ENCODE measurements at regions not wholly inside any gene's neighbourhood (a gene's known extent, or its start where the extent isn't known, plus 50 kb on each side); places are given as distances from the start of the nearest gene placed in this dataset.

DNA sequence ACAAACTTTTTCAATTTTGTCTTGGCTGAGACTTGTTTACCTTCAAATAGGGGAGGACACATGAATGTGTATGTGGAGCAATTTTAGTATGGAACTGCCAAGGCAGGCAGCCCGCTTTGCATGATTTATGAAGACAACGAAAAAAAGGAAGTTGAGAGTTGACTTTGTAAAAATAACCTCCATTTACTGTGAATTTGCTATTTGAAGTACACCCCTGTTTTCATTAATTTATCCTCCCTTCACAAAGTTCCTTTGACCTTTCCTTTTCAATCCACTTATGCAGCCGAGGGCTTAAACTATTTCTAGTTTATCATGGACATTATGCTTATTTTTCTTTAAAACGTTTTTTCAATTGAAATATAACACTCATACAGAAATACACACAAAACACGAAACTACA is 369.6 kb upstream of the CADM1 start:
- Histone ChIP-seq H3K36me3 (replicated peaks in 1 of 2; ENCODE audit: insufficient read depth in 1 of 2, low read depth in 2 of 2) (no peaks in the 10 kb centered on the region), H3K27ac (no peak overlapping the region), H3K9me3 (no peaks in the 10 kb centered on the region), H3K27me3 (no peaks in the 10 kb centered on the region), H3K4me1 (no peaks in the 10 kb centered on the region), H3K4me3 (no peak overlapping the region)
- TF ChIP-seq POLR2A (IDR thresholded peaks at IDR 0.05) = no peak
- TF ChIP-seq, protein P1, sequence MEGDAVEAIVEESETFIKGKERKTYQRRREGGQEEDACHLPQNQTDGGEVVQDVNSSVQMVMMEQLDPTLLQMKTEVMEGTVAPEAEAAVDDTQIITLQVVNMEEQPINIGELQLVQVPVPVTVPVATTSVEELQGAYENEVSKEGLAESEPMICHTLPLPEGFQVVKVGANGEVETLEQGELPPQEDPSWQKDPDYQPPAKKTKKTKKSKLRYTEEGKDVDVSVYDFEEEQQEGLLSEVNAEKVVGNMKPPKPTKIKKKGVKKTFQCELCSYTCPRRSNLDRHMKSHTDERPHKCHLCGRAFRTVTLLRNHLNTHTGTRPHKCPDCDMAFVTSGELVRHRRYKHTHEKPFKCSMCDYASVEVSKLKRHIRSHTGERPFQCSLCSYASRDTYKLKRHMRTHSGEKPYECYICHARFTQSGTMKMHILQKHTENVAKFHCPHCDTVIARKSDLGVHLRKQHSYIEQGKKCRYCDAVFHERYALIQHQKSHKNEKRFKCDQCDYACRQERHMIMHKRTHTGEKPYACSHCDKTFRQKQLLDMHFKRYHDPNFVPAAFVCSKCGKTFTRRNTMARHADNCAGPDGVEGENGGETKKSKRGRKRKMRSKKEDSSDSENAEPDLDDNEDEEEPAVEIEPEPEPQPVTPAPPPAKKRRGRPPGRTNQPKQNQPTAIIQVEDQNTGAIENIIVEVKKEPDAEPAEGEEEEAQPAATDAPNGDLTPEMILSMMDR (IDR thresholded peaks at IDR 0.05) = no peak
- DNase-seq (no peak), ATAC-seq (no peak)
- intact Hi-C loops (cut with DNase I) = no loop called here
- 12 to 26% methylated on average over 5 of the region's 5 CpGs for WGBS, 2 donors

DNA sequence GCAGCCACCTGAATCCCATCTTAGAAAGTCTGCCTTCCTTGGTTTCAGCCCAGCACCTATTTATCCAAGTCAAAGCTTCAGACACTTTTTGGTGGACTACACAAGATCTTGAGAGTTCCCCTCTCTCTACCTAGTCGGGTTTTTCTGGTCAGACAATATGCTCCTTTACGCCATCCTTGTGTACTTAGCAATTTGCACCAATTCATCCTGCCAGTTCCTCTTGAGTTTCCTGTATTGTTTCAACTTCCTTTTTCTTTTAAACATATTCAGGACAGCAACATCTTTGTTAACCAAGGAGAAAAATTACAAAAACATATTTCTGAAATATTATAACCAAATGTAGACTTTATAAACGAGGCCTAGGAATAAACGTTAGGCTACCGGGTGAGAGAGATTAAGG is 368.2 kb upstream of the CADM1 start:
- Histone ChIP-seq H3K9me3 (no peaks in the 10 kb centered on the region), H3K27ac (no peak overlapping the region), H3K4me3 (no peak overlapping the region), H3K4me1 (no peaks in the 10 kb centered on the region), H3K27me3 (no peaks in the 10 kb centered on the region), H3K36me3 (replicated peaks in 1 of 2; ENCODE audit: insufficient read depth in 1 of 2, low read depth in 2 of 2) (no peaks in the 10 kb centered on the region)
- ATAC-seq = no peak
- 41 to 42% methylated on average over 5 of the region's 5 CpGs for WGBS, 2 donors
- no peak for DNase-seq
- TF ChIP-seq, protein P1 (IDR thresholded peaks at IDR 0.05) = no peak
- TF ChIP-seq POLR2A (IDR thresholded peaks at IDR 0.05) = no peak
- intact Hi-C loops (cut with DNase I) = no loop called here

DNA sequence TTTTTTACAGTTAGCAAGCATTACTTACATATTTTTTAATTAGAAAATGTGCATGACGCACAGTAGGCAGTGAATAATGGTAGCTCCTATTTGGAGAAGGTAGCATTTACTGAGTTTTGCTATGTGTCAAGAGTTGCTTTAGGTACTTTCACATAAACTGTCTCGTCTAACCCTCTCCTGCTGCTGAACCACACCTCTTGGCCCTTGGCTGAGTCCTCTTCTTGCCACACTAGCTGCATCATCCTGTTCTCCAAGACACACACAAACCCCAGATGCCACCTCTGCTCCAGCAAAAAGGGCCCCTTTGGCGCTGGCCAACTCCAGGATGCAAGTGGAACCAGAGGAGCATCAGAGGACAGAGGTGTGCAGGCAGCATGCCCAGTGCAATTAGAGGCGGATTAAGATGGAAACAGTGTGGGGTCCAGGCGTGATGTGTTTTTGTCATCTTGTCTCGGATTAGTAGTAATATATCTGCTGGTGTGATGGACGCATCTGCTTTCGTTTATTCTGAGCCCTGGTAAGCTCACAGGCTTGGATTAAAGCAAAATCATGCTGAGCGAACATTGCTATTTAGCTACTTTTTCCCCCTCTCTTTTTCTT is 367.0 kb upstream of the CADM1 start:
- ATAC-seq = no peak
- no peaks in the 10 kb centered on the region for H3K4me1 ChIP-seq

DNA sequence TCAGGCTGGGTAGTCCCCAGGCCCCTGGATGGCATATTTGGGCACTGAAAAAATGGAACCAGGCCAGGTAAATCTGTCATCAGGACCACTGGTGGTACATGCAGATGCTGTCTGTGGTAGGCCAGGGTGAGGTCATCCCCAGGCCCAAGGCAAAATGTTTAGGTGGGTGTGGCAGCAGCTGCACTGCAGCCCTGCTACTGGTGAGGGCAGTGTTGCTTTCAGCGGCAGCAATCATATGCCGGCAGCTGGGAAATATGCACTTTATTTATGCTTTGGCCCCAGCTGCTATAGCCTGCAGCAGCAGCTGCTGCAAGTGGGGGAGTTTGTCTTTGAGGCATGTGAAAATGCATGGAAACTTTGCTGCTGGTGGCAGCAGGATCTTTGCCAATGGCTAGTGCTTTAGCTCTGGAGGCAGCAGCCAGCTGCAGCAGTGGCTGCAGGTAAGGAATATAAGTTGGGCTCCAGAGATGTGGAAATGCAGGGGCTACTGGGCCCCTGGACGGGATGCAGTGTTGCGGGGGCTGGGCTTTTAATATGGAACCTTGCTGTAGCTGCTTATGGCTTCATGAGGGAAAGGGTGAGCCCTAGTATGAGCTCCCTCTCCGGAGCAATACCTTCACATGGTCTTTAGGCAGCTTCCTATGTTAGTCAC is 365.7 kb upstream of the CADM1 start:
- no peak for TF ChIP-seq POLR2A (IDR thresholded peaks at IDR 0.05)
- TF ChIP-seq, protein P1 (IDR thresholded peaks at IDR 0.05) = peak in 5 of 7 experiments; percentile 13 to 44 (median 17)
- H3K27ac ChIP-seq = no peak overlapping the region
- DNase-seq (peak in 1 of 4 donors; percentile 25), ATAC-seq (no peak)
- H3K9me3 ChIP-seq = no peaks in the 10 kb centered on the region
- no peak overlapping the region for H3K4me3 ChIP-seq
- H3K36me3 ChIP-seq (replicated peaks in 1 of 2; ENCODE audit: insufficient read depth in 1 of 2, low read depth in 2 of 2) = no peaks in the 10 kb centered on the region
- H3K4me1 ChIP-seq = no peaks in the 10 kb centered on the region
- WGBS, 2 donors = 44 to 50% methylated on average over 5 of the region's 5 CpGs
- no peaks in the 10 kb centered on the region for H3K27me3 ChIP-seq
- intact Hi-C loops (cut with DNase I) = no loop called here

More for the DNA sequence above, 367.0 kb upstream of the CADM1 start:
- H3K9me3 ChIP-seq = no peaks in the 10 kb centered on the region
- TF ChIP-seq, protein P1 (IDR thresholded peaks at IDR 0.05) = no peak
- TF ChIP-seq POLR2A (IDR thresholded peaks at IDR 0.05) = no peak
- H3K36me3 ChIP-seq (replicated peaks in 1 of 2; ENCODE audit: insufficient read depth in 1 of 2, low read depth in 2 of 2) = no peaks in the 10 kb centered on the region
- DNase-seq = no peak
- no peak overlapping the region for H3K27ac ChIP-seq
- no peaks in the 10 kb centered on the region for H3K27me3 ChIP-seq
- intact Hi-C loops (cut with DNase I) = no loop called here
- 70 to 71% methylated on average over 9 of the region's 9 CpGs for WGBS, 2 donors
- H3K4me3 ChIP-seq = no peak overlapping the region

DNA sequence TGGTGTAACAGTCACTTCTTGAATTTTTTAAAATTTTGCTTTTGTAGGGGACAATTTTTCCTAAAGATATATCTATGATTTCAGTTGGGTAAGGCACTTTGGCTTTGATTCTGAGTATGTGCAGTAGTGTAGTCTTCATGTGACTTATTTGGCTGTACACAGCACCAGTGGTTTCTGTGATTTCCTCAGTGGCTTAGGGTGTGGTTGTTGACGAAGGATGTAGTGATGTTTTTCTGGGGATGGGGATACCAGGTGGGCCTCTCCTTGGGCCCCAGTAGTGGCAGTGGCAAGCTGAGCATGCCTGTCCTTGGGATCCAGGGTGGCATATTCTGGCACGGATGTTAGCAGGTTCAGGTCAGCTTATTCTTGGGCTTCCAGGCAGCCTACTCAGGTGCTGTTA is 364.9 kb upstream of the CADM1 start:
- Histone ChIP-seq H3K4me3 (no peak overlapping the region), H3K9me3 (no peaks in the 10 kb centered on the region), H3K4me1 (no peaks in the 10 kb centered on the region), H3K27me3 (no peaks in the 10 kb centered on the region), H3K27ac (no peak overlapping the region), H3K36me3 (replicated peaks in 1 of 2; ENCODE audit: insufficient read depth in 1 of 2, low read depth in 2 of 2) (no peaks in the 10 kb centered on the region)
- DNase-seq (no peak), ATAC-seq (no peak)
- intact Hi-C loops (cut with DNase I) = no loop called here
- WGBS, 2 donors = 53 to 68% methylated on average over 2 of the region's 2 CpGs
- TF ChIP-seq, protein P1 (IDR thresholded peaks at IDR 0.05) = no peak
- no peak for TF ChIP-seq POLR2A (IDR thresholded peaks at IDR 0.05)
